OCI-LY7 (cell line): ENCODE measurements at regions not wholly inside any gene's neighbourhood (a gene's known extent, or its start where the extent isn't known, plus 50 kb on each side); places are given as distances from the start of the nearest gene placed in this dataset.

Experiments used
- BruUV-seq: library from RNA; stranded (reverse); fragments of 400-500 nt; replicated peaks from 2 replicates; lab custom pipeline; 2021; lab: Mats Ljungman, UMichigan
- CTCF ChIA-PET: fragments of 300-600 bp; sonication (Branson Sonifier 250); formaldehyde crosslinking; loops from one replicate; lab custom pipeline; 2022; ENCODE audit warnings: antibody characterized with exemption; ENCODE audit not compliant: unreplicated experiment; lab: Charles Lee
- POLR2A ChIA-PET: fragments of 300-600 bp; sonication (Branson Sonifier 250); formaldehyde crosslinking; loops from one replicate; lab custom pipeline; 2022; ENCODE audit warnings: antibody characterized with exemption; lab: Charles Lee
- DNase-seq: peaks from one replicate; pipeline ENCODE4 v3.0.0-alpha.2; 2015; ENCODE audit warnings: low spot score
- H2AFZ ChIP-seq: fragments of 200-600 bp; sonication (generic), shearing (Covaris generic); 2 replicates; pipeline ENCODE4 v1.6.1; 2014; ENCODE audit warnings: mild to moderate bottlenecking, antibody characterized with exemption, low read length, moderate library complexity
- H3K27ac ChIP-seq: fragments of 200-600 bp; sonication (generic); 2 replicates; pipeline ENCODE4 v1.5.1; 2014; ENCODE audit warnings: mixed run types, low read depth, mild to moderate bottlenecking, moderate library complexity, low read length, inconsistent platforms; ENCODE audit not compliant: poor library complexity, severe bottlenecking
- H3K36me3 ChIP-seq: fragments of 200-600 bp; sonication (generic); 2 replicates; pipeline ENCODE4 v1.6.1; 2014; ENCODE audit warnings: mild to moderate bottlenecking, antibody characterized with exemption, low read length, moderate library complexity, mixed read lengths; ENCODE audit not compliant: insufficient read depth
- H3K4me1 ChIP-seq: fragments of 200-600 bp; sonication (generic); 2 replicates; pipeline ENCODE4 v1.5.1; 2014; ENCODE audit warnings: mild to moderate bottlenecking, low read length; ENCODE audit not compliant: insufficient read depth, poor library complexity, severe bottlenecking
- H3K4me2 ChIP-seq: fragments of 200-600 bp; sonication (generic); 2 replicates; pipeline ENCODE4 v1.6.1; 2014; ENCODE audit warnings: mild to moderate bottlenecking, low read length
- H3K4me3 ChIP-seq: fragments of 200-600 bp; sonication (generic); 2 replicates; pipeline ENCODE4 v1.5.1; 2014; ENCODE audit warnings: mild to moderate bottlenecking, low read depth, low read length; ENCODE audit not compliant: poor library complexity, severe bottlenecking
- H3K79me2 ChIP-seq: fragments of 200-600 bp; sonication (generic); 2 replicates; pipeline ENCODE4 v1.6.1; 2016; ENCODE audit warnings: low read depth, mild to moderate bottlenecking, low read length, moderate library complexity, mixed read lengths; ENCODE audit not compliant: insufficient read depth
- H3K9me2 ChIP-seq: fragments of 200-600 bp; sonication (generic); 2 replicates; pipeline ENCODE4 v1.6.1; 2016; ENCODE audit warnings: mild to moderate bottlenecking, low read length, mixed read lengths; ENCODE audit not compliant: insufficient read depth
- H3K9me3 ChIP-seq: fragments of 200-600 bp; sonication (generic); 2 replicates; pipeline ENCODE4 v1.6.1; 2014; ENCODE audit warnings: mild to moderate bottlenecking, mixed run types, low read length, mixed read lengths
- H4K20me1 ChIP-seq: fragments of 200-600 bp; sonication (generic); 2 replicates; pipeline ENCODE4 v1.6.1; 2014; ENCODE audit warnings: mild to moderate bottlenecking, antibody characterized with exemption, low read length, moderate library complexity, mixed read lengths; ENCODE audit not compliant: insufficient read depth
- CTCF ChIP-seq: fragments of 200-600 bp; sonication (generic); conservative IDR thresholded peaks from 2 replicates; pipeline ENCODE4 v1.5.1; 2014; ENCODE audit warnings: mild to moderate bottlenecking, antibody characterized with exemption, low read length, moderate library complexity, mixed read lengths
- EZH2phosphoT487 ChIP-seq: fragments of 200-600 bp; sonication (generic); IDR thresholded peaks from 2 replicates; pipeline ENCODE4 v1.6.1; 2018; ENCODE audit warnings: low read depth, borderline replicate concordance, mild to moderate bottlenecking, mixed run types, antibody characterized with exemption, low read length, moderate library complexity, mixed read lengths
- intact Hi-C: fragments of 100-400 bp; cut with micrococcal nuclease; formaldehyde crosslinking; loops from one replicate; pipeline ENCODE4 v1.10.0; 2022; ENCODE audit not compliant: unreplicated experiment

DNA sequence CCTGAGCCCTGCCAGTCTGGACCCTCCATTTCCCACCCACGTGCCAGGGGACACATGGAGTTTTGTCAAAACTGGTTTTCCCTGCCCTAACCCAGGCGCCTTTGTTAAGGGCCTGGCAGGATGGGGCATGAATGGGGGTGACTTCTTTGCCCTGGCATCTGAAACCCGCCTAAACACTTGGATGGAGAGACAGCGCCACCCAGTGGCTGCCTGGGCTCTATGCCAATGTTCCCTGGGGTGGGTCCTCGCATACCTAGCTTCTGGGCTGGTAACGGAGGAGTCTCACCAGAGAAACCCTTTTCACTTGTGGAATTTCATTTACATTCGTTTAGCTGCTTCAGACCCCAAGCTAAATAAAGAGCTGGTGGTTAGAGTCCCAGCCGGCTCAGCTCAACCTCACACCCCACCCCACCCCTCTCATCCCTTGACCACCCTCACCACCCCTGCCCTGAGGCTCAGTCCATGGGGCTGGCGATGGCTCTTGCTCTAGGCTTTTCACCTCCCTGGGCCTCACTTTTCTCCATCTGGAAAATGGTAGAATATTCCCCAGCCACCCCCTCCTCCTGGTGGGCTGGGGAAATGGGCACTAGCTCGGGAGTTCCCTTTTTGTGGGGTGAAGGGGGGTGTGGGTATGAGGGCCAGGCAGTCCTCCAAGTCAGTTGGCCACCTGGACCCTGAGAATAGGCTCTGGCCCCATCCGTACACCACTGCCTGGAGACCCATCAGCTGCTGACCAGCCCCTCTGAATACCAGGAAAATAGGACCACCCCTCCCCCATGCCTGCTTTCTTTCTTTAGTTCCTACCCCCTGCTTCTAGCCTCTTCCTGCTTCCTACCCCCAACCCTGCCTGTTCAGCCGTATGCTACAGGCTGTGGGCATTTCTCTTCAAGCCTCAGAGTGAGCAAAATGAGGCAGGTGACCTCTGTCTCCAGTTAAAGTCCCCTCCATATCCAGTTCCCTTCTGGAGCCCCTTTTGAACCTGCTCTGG, 57.1 kb upstream of the PJA1 start:
- no peaks in the 10 kb centered on the region for H3K9me2 ChIP-seq
- no peak overlapping the region for H3K4me3 ChIP-seq
- no peak overlapping the region for H3K4me2 ChIP-seq
- no peaks in the 10 kb centered on the region for H3K79me2 ChIP-seq
- ChIA-PET CTCF (no interaction called here), POLR2A (no interaction called here)
- DNase-seq = peak; percentile 63
- intact Hi-C loops = loop anchor here (1.0 to 5.0 kb wide), 4 partner anchors 65 to 490 kb away; no protein-coding TSS in a partner anchor
- no peaks in the 10 kb centered on the region for H3K36me3 ChIP-seq
- no peak overlapping the region for H3K27ac ChIP-seq
- no peaks in the 10 kb centered on the region for H3K4me1 ChIP-seq
- TF ChIP-seq CTCF (peak; percentile 77), EZH2phosphoT487 (no peak)
- H3K9me3 ChIP-seq = no peaks in the 10 kb centered on the region
- no peaks in the 10 kb centered on the region for H4K20me1 ChIP-seq
- no peak overlapping the region for H2AFZ ChIP-seq
- no TSS peak for BruUV-seq

- no peak overlapping the region for H3K4me3 ChIP-seq
- ChIA-PET POLR2A (no interaction called here), CTCF (no interaction called here)
- H3K4me1 ChIP-seq = no peaks in the 10 kb centered on the region
- no peaks in the 10 kb centered on the region for H3K79me2 ChIP-seq
- H3K36me3 ChIP-seq = no peaks in the 10 kb centered on the region
- H3K9me3 ChIP-seq = no peaks in the 10 kb centered on the region
- H3K9me2 ChIP-seq = no peaks in the 10 kb centered on the region
- no peaks in the 10 kb centered on the region for H4K20me1 ChIP-seq
- H2AFZ ChIP-seq = no peak overlapping the region
- TF ChIP-seq EZH2phosphoT487 (no peak), CTCF (no peak)
- BruUV-seq = no TSS peak
- DNase-seq = no peak
- intact Hi-C loops = loop anchor here (1.0 to 5.0 kb wide), 4 partner anchors 64 to 489 kb away; no protein-coding TSS in a partner anchor
- H3K4me2 ChIP-seq = no peak overlapping the region
- H3K27ac ChIP-seq = no peak overlapping the region
Measured at GRCh38 chrX:69221239-69222102, 56.2 kb upstream of the PJA1 start.
